ENCODE measurements at regions not wholly inside any gene's neighbourhood (a gene's known extent, or its start where the extent isn't known, plus 50 kb on each side); places are given as distances from the start of the nearest gene placed in this dataset.

- Histone ChIP-seq H3K36me3 (replicated peaks in 1 of 2; ENCODE audit: insufficient read depth in 1 of 2, low read depth in 2 of 2) (no peaks in the 10 kb centered on the region), H3K4me1 (peaks cover 6% of the 10 kb centered on the region), H3K4me3 (no peak overlapping the region), H3K27me3 (no peaks in the 10 kb centered on the region), H3K27ac (no peak overlapping the region), H3K9me3 (no peaks in the 10 kb centered on the region)
- DNase-seq (no peak), ATAC-seq (no peak)
- TF ChIP-seq CTCF (IDR thresholded peaks at IDR 0.05) (no peak), POLR2A (IDR thresholded peaks at IDR 0.05) (no peak)
- intact Hi-C loops (cut with DNase I) = no loop called here
Observed at GRCh38 chr1:95176861-95177260, 57.1 kb upstream of the RWDD3 start.

GRCh38 chr1:95179205-95179986 is 54.6 kb upstream of the RWDD3 start:
- Histone ChIP-seq H3K36me3 (replicated peaks in 1 of 2; ENCODE audit: insufficient read depth in 1 of 2, low read depth in 2 of 2) (no peaks in the 10 kb centered on the region), H3K4me3 (no peak overlapping the region), H3K27me3 (no peaks in the 10 kb centered on the region), H3K9me3 (no peaks in the 10 kb centered on the region), H3K4me1 (peaks cover 6% of the 10 kb centered on the region), H3K27ac (no peak overlapping the region)
- ATAC-seq (no peak), DNase-seq (peak in 2 of 4 donors; percentile 9 to 28)
- intact Hi-C loops (cut with DNase I) = no loop called here
- WGBS, 2 donors = 48 to 58% methylated on average over 2 of the region's 2 CpGs
- TF ChIP-seq CTCF (IDR thresholded peaks at IDR 0.05) = no peak
- no peak for TF ChIP-seq POLR2A (IDR thresholded peaks at IDR 0.05)

- ATAC-seq (no peak), DNase-seq (no peak)
- peaks cover 6% of the 10 kb centered on the region for H3K4me1 ChIP-seq
- no peaks in the 10 kb centered on the region for H3K9me3 ChIP-seq
- intact Hi-C loops (cut with DNase I) = no loop called here
- H3K27me3 ChIP-seq = no peaks in the 10 kb centered on the region
- WGBS, 2 donors = 86 to 92% methylated on average over 2 of the region's 2 CpGs
- H3K36me3 ChIP-seq (replicated peaks in 1 of 2; ENCODE audit: insufficient read depth in 1 of 2, low read depth in 2 of 2) = no peaks in the 10 kb centered on the region
- no peak overlapping the region for H3K4me3 ChIP-seq
- no peak overlapping the region for H3K27ac ChIP-seq
- TF ChIP-seq POLR2A (IDR thresholded peaks at IDR 0.05) (no peak), CTCF (IDR thresholded peaks at IDR 0.05) (no peak)
Observed at GRCh38 chr1:95180371-95180770, 53.6 kb upstream of the RWDD3 start.

GRCh38 chr1:95181096-95181495 is 52.9 kb upstream of the RWDD3 start:
- Histone ChIP-seq H3K4me3 (no peak overlapping the region), H3K27me3 (no peaks in the 10 kb centered on the region), H3K9me3 (no peaks in the 10 kb centered on the region), H3K4me1 (peaks cover 6% of the 10 kb centered on the region), H3K36me3 (replicated peaks in 1 of 2; ENCODE audit: insufficient read depth in 1 of 2, low read depth in 2 of 2) (no peaks in the 10 kb centered on the region), H3K27ac (no peak overlapping the region)
- ATAC-seq (no peak), DNase-seq (no peak)
- TF ChIP-seq POLR2A (IDR thresholded peaks at IDR 0.05) (no peak), CTCF (IDR thresholded peaks at IDR 0.05) (no peak)
- intact Hi-C loops (cut with DNase I) = no loop called here

- Histone ChIP-seq H3K27me3 (no peaks in the 10 kb centered on the region), H3K9me3 (no peaks in the 10 kb centered on the region), H3K27ac (no peak overlapping the region), H3K4me3 (no peak overlapping the region), H3K4me1 (peaks cover 6% of the 10 kb centered on the region), H3K36me3 (replicated peaks in 1 of 2; ENCODE audit: insufficient read depth in 1 of 2, low read depth in 2 of 2) (no peaks in the 10 kb centered on the region)
- TF ChIP-seq POLR2A (IDR thresholded peaks at IDR 0.05) = no peak
- no peak for TF ChIP-seq CTCF (IDR thresholded peaks at IDR 0.05)
- intact Hi-C loops (cut with DNase I) = no loop called here
- ATAC-seq (no peak), DNase-seq (no peak)
Observed at GRCh38 chr1:95183952-95184351, 50.1 kb upstream of the RWDD3 start.

Data from body of pancreas (tissue), 4 donors.